Liver (tissue), 8 donors: ENCODE measurements at regions not wholly inside any gene's neighbourhood (a gene's known extent, or its start where the extent isn't known, plus 50 kb on each side); places are given as distances from the start of the nearest gene placed in this dataset.
"Not testable (repeated sequence)": the region's sequence is repeated elsewhere in the genome, so short reads cannot be mapped to it uniquely, and the experiment has no call there.

Experiments
- DNase-seq: peaks from one replicate; pipeline ENCODE4 v3.0.0-alpha.2; 2017; ENCODE audit warnings: low spot score
- H3K27ac ChIP-seq, 2 donors: one replicate each; pipeline ENCODE4 v1.7.0; 2013; ENCODE audit warnings: inconsistent platforms in 2 of 2, low read length in 2 of 2, control low read depth in 1 of 2, low read depth in 1 of 2, mild to moderate bottlenecking in 1 of 2
- H3K27me3 ChIP-seq, 4 donors: one replicate each; pipeline versions ENCODE4 v1.6.1 to v1.7.0; 2013; ENCODE audit warnings: low read length in 3 of 4, inconsistent platforms in 1 of 4, mild to moderate bottlenecking in 1 of 4, moderate library complexity in 1 of 4; ENCODE audit not compliant: control insufficient read depth in 4 of 4, insufficient read depth in 4 of 4
- H3K36me3 ChIP-seq, 4 donors: one replicate each; pipeline versions ENCODE4 v1.6.1 to v1.7.0; 2013; ENCODE audit warnings: low read length in 3 of 4, mild to moderate bottlenecking in 3 of 4, low read depth in 1 of 4, moderate library complexity in 1 of 4; ENCODE audit not compliant: control insufficient read depth in 4 of 4, insufficient read depth in 3 of 4
- H3K4me1 ChIP-seq, 4 donors: one replicate each; pipeline versions ENCODE4 v1.6.1 to v1.7.0; 2013; ENCODE audit warnings: low read length in 3 of 4, mild to moderate bottlenecking in 3 of 4, moderate library complexity in 1 of 4; ENCODE audit not compliant: control insufficient read depth in 4 of 4, insufficient read depth in 4 of 4
- H3K4me3 ChIP-seq, 3 donors: one replicate each; pipeline versions ENCODE4 v1.6.1 to v1.7.0; 2013; ENCODE audit warnings: low read length in 3 of 3, control low read depth in 1 of 3, low read depth in 1 of 3, mild to moderate bottlenecking in 1 of 3
- H3K9ac ChIP-seq, 2 donors: one replicate each; pipeline ENCODE4 v1.7.0; 2013; ENCODE audit warnings: low read length in 2 of 2, mild to moderate bottlenecking in 2 of 2, moderate library complexity in 2 of 2, control low read depth in 1 of 2, low read depth in 1 of 2
- H3K9me3 ChIP-seq, 4 donors: one replicate each; pipeline versions ENCODE4 v1.6.1 to v1.7.0; 2013; ENCODE audit warnings: low read length in 3 of 4; ENCODE audit not compliant: control insufficient read depth in 4 of 4
- EGR1 ChIP-seq, 2 donors: IDR thresholded peaks; 2 replicates each; pipeline ENCODE4 v1.6.1; 2016 to 2018; ENCODE audit warnings: antibody characterized with exemption in 2 of 2, low read depth in 2 of 2
- FOXA1 ChIP-seq: IDR thresholded peaks from 2 replicates; pipeline ENCODE4 v1.6.1; 2016; ENCODE audit warnings: antibody characterized with exemption
- FOXA2 ChIP-seq: IDR thresholded peaks from 2 replicates; pipeline ENCODE4 v1.6.1; 2016; ENCODE audit warnings: antibody characterized with exemption
- GABPA ChIP-seq, 2 donors: IDR thresholded peaks in 1 of 2; conservative IDR thresholded peaks in 1 of 2; 2 replicates each; pipeline ENCODE4 v1.6.1; 2016; ENCODE audit warnings: antibody characterized with exemption in 2 of 2, mild to moderate bottlenecking in 1 of 2, moderate library complexity in 1 of 2
- HNF4A ChIP-seq, 2 donors: conservative IDR thresholded peaks; 2 replicates each; pipeline ENCODE4 v1.6.1; 2016; ENCODE audit warnings: antibody characterized with exemption in 2 of 2, mild to moderate bottlenecking in 2 of 2
- HNF4G ChIP-seq: IDR thresholded peaks from 2 replicates; pipeline ENCODE4 v1.6.1; 2016; ENCODE audit warnings: antibody characterized with exemption
- JUND ChIP-seq, 2 donors: IDR thresholded peaks; 2 replicates each; pipeline ENCODE4 v1.6.1; 2016; ENCODE audit warnings: antibody characterized with exemption in 2 of 2
- NR2F2 ChIP-seq: IDR thresholded peaks from 2 replicates; pipeline ENCODE4 v1.6.1; 2016; ENCODE audit warnings: antibody characterized with exemption
- RAD21 ChIP-seq, 2 donors: IDR thresholded peaks; 2 replicates each; pipeline ENCODE4 v1.6.1; 2016; ENCODE audit warnings: antibody characterized with exemption in 2 of 2, mild to moderate bottlenecking in 2 of 2
- RXRA ChIP-seq, 2 donors: IDR thresholded peaks; 2 replicates each; pipeline ENCODE4 v1.6.1; 2017 to 2018; ENCODE audit warnings: antibody characterized with exemption in 2 of 2, mild to moderate bottlenecking in 1 of 2
- SP1 ChIP-seq: IDR thresholded peaks from 2 replicates; pipeline ENCODE4 v1.6.1; 2018; ENCODE audit warnings: antibody characterized with exemption, mild to moderate bottlenecking
- TAF1 ChIP-seq: conservative IDR thresholded peaks from 2 replicates; pipeline ENCODE4 v1.6.1; 2016; ENCODE audit warnings: antibody characterized with exemption, mild to moderate bottlenecking
- YY1 ChIP-seq: IDR thresholded peaks from 2 replicates; pipeline ENCODE4 v1.6.1; 2016; ENCODE audit warnings: antibody characterized with exemption, mild to moderate bottlenecking
- WGBS: extraction: QIAGEN DNeasy Blood & Tissue Kit; methylation state at CpG from one replicate; pipeline ENCODE4 v1.1.7; 2013; 5-methylcytosine and 5-hydroxymethylcytosine counted together
- TF ChIP-seq, protein P1 (sequence below): fragments of 150-350 bp; IDR thresholded peaks from 2 replicates; pipeline ENCODE4 v1.5.1; 2017; ENCODE audit warnings: improper control_type of control experiment, low read depth, low read length; ENCODE audit not compliant: missing input control
- TF ChIP-seq, protein P2 (sequence below): IDR thresholded peaks from 2 replicates; pipeline ENCODE4 v1.6.1; 2016; ENCODE audit warnings: antibody characterized with exemption
- TF ChIP-seq, protein P3 (sequence below): IDR thresholded peaks from 2 replicates; pipeline ENCODE4 v1.6.1; 2016; ENCODE audit warnings: antibody characterized with exemption, mild to moderate bottlenecking
- TF ChIP-seq, protein P4 (sequence below): IDR thresholded peaks from 2 replicates; pipeline ENCODE4 v1.6.1; 2016; ENCODE audit warnings: antibody characterized with exemption
- donor health status: healthy.
- donor health status: healthy.
- donor health status: healthy.
- donor health status: healthy.
- donor health status: healthy.

GRCh38 chrY:26491507-26491906, 869.6 kb downstream of the CDY1 start:
- 45% methylated on average over 3 of the region's 3 CpGs for WGBS
- not testable (repeated sequence) for H3K36me3 ChIP-seq, H3K4me1 ChIP-seq, H3K27ac ChIP-seq, DNase-seq, H3K9me3 ChIP-seq, H3K4me3 ChIP-seq, H3K9ac ChIP-seq, H3K27me3 ChIP-seq

- H3K9me3 ChIP-seq, H3K27ac ChIP-seq, H3K36me3 ChIP-seq, H3K4me1 ChIP-seq, H3K4me3 ChIP-seq, H3K9ac ChIP-seq, H3K27me3 ChIP-seq, DNase-seq: not testable (repeated sequence)
- no CpG with 5 or more reads among the region's 2 CpGs for WGBS
Observed at GRCh38 chrY:26521436-26521835, 899.5 kb downstream of the CDY1 start.

DNA sequence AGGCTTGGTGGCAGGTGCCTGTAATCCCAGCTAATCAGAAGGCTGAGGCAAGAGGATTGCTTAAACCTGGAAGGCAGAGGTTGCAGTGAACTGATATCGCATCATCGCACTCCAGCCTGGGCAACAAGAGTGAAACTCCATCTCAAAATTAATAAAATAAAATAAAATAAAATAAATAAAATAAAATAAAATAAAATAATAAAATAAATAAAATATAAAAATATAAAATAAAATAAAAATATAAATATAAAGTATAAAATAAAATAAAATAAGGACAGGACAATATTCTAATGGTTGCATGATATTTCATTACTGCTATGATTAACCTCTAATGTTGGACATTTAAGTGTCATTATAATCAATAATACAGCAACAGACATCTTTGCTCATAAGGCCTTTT, 933.1 kb downstream of the CDY1 start:
- Histone ChIP-seq H3K36me3 (no peaks in the 10 kb centered on the region), H3K27me3 (no peaks in the 10 kb centered on the region), H3K9me3 (no peaks in the 10 kb centered on the region), H3K4me3 (no peak overlapping the region), H3K9ac (no peak overlapping the region), H3K4me1 (no peaks in the 10 kb centered on the region), H3K27ac (no peak overlapping the region)
- no peak for DNase-seq
- no peak for TF ChIP-seq HNF4G
- TF ChIP-seq, protein P1, sequence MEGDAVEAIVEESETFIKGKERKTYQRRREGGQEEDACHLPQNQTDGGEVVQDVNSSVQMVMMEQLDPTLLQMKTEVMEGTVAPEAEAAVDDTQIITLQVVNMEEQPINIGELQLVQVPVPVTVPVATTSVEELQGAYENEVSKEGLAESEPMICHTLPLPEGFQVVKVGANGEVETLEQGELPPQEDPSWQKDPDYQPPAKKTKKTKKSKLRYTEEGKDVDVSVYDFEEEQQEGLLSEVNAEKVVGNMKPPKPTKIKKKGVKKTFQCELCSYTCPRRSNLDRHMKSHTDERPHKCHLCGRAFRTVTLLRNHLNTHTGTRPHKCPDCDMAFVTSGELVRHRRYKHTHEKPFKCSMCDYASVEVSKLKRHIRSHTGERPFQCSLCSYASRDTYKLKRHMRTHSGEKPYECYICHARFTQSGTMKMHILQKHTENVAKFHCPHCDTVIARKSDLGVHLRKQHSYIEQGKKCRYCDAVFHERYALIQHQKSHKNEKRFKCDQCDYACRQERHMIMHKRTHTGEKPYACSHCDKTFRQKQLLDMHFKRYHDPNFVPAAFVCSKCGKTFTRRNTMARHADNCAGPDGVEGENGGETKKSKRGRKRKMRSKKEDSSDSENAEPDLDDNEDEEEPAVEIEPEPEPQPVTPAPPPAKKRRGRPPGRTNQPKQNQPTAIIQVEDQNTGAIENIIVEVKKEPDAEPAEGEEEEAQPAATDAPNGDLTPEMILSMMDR = no peak
- no peak for TF ChIP-seq FOXA2
- TF ChIP-seq FOXA1 = no peak
- TF ChIP-seq YY1 = no peak
- TF ChIP-seq, protein P2, sequence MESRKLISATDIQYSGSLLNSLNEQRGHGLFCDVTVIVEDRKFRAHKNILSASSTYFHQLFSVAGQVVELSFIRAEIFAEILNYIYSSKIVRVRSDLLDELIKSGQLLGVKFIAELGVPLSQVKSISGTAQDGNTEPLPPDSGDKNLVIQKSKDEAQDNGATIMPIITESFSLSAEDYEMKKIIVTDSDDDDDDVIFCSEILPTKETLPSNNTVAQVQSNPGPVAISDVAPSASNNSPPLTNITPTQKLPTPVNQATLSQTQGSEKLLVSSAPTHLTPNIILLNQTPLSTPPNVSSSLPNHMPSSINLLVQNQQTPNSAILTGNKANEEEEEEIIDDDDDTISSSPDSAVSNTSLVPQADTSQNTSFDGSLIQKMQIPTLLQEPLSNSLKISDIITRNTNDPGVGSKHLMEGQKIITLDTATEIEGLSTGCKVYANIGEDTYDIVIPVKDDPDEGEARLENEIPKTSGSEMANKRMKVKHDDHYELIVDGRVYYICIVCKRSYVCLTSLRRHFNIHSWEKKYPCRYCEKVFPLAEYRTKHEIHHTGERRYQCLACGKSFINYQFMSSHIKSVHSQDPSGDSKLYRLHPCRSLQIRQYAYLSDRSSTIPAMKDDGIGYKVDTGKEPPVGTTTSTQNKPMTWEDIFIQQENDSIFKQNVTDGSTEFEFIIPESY = no peak
- TF ChIP-seq EGR1 (IDR thresholded peaks at IDR 0.05; ENCODE audit: low read depth in 2 of 2) = no peak
- no peak for TF ChIP-seq NR2F2
- no peak for TF ChIP-seq GABPA (IDR thresholded peaks at IDR 0.05 in 1 of 2, conservative IDR thresholded peaks at IDR 0.05 in 1 of 2)
- no peak for TF ChIP-seq SP1
- TF ChIP-seq HNF4A (conservative IDR thresholded peaks at IDR 0.05) = no peak
- TF ChIP-seq JUND (IDR thresholded peaks at IDR 0.05) = no peak
- TF ChIP-seq RAD21 (IDR thresholded peaks at IDR 0.05) = no peak
- TF ChIP-seq RXRA (IDR thresholded peaks at IDR 0.05) = no peak
- TF ChIP-seq, protein P3, sequence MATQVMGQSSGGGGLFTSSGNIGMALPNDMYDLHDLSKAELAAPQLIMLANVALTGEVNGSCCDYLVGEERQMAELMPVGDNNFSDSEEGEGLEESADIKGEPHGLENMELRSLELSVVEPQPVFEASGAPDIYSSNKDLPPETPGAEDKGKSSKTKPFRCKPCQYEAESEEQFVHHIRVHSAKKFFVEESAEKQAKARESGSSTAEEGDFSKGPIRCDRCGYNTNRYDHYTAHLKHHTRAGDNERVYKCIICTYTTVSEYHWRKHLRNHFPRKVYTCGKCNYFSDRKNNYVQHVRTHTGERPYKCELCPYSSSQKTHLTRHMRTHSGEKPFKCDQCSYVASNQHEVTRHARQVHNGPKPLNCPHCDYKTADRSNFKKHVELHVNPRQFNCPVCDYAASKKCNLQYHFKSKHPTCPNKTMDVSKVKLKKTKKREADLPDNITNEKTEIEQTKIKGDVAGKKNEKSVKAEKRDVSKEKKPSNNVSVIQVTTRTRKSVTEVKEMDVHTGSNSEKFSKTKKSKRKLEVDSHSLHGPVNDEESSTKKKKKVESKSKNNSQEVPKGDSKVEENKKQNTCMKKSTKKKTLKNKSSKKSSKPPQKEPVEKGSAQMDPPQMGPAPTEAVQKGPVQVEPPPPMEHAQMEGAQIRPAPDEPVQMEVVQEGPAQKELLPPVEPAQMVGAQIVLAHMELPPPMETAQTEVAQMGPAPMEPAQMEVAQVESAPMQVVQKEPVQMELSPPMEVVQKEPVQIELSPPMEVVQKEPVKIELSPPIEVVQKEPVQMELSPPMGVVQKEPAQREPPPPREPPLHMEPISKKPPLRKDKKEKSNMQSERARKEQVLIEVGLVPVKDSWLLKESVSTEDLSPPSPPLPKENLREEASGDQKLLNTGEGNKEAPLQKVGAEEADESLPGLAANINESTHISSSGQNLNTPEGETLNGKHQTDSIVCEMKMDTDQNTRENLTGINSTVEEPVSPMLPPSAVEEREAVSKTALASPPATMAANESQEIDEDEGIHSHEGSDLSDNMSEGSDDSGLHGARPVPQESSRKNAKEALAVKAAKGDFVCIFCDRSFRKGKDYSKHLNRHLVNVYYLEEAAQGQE = no peak
- TF ChIP-seq TAF1 = no peak
- TF ChIP-seq, protein P4, sequence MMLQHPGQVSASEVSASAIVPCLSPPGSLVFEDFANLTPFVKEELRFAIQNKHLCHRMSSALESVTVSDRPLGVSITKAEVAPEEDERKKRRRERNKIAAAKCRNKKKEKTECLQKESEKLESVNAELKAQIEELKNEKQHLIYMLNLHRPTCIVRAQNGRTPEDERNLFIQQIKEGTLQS = no peak
- WGBS = 98% methylated on average over 2 of the region's 2 CpGs
